ENCODE measurements at regions not wholly inside any gene's neighbourhood (a gene's known extent, or its start where the extent isn't known, plus 50 kb on each side); places are given as distances from the start of the nearest gene placed in this dataset.
A peak's percentile ranks its signal among the peaks of the same experiment; 100 is the strongest.

- no peak overlapping the region for H3K23ac ChIP-seq (ENCODE audit: insufficient read length, low read depth, low read length)
- no peak overlapping the region for H3K14ac ChIP-seq (ENCODE audit: insufficient read depth, low read length)
- H3K27me3 ChIP-seq (ENCODE audit: insufficient read depth, low read length), result no peaks in the 10 kb centered on the region
- H3K4me2 ChIP-seq (ENCODE audit: insufficient read depth, insufficient read length, low read length), result no peak overlapping the region
- Mint-ChIP-seq H3K4me1 (peaks cover 14 to 22% of the 10 kb centered on the region in 2 experiments), H3K36me3 (ENCODE audit: insufficient read depth in 1 of 3, low read depth in 3 of 3) (no peaks in the 10 kb centered on the region), H3K27me3 (ENCODE audit: low read depth) (no peaks in the 10 kb centered on the region), H3K27ac (peak overlapping the region in 1 of 3 experiments; percentile 40; a peak in 2 of 7 replicates), H3K9me3 (no peaks in the 10 kb centered on the region), H3K4me3 (no peak overlapping the region)
- no peak for DNase-seq
- no peak overlapping the region for H2AK5ac ChIP-seq (ENCODE audit: insufficient read length, low read length)
- H3K9ac ChIP-seq (ENCODE audit: extremely low read depth, insufficient read length, low read length), result no peak overlapping the region
- no peaks in the 10 kb centered on the region for H3K9me3 ChIP-seq (ENCODE audit: control insufficient read depth, low read depth, low read length)
- no CpG with 5 or more reads among the region's 4 CpGs for WGBS (ENCODE audit: extremely low coverage, insufficient read length, low lambda C conversion rate)
- no peaks in the 10 kb centered on the region for H3K23me2 ChIP-seq (ENCODE audit: insufficient read length, low read depth, low read length, poor library complexity, severe bottlenecking)
- no peak overlapping the region for H3K27ac ChIP-seq (ENCODE audit: insufficient read length, low read depth, low read length)
- H3K56ac ChIP-seq (ENCODE audit: insufficient read length, low read depth, low read length), result no peak overlapping the region
- no peak overlapping the region for H3T11ph ChIP-seq (ENCODE audit: low read length)
- H3K4me1 ChIP-seq (ENCODE audit: insufficient read depth, low read length), result 0 out of 2 replicates have a peak, but pooled peaks cover 3% of the 10 kb centered on the region
- H2BK5ac ChIP-seq (ENCODE audit: insufficient read length, low read length), result no peak overlapping the region
- H3K4ac ChIP-seq (ENCODE audit: low read depth, low read length), result no peak overlapping the region
- TF ChIP-seq, protein P1, sequence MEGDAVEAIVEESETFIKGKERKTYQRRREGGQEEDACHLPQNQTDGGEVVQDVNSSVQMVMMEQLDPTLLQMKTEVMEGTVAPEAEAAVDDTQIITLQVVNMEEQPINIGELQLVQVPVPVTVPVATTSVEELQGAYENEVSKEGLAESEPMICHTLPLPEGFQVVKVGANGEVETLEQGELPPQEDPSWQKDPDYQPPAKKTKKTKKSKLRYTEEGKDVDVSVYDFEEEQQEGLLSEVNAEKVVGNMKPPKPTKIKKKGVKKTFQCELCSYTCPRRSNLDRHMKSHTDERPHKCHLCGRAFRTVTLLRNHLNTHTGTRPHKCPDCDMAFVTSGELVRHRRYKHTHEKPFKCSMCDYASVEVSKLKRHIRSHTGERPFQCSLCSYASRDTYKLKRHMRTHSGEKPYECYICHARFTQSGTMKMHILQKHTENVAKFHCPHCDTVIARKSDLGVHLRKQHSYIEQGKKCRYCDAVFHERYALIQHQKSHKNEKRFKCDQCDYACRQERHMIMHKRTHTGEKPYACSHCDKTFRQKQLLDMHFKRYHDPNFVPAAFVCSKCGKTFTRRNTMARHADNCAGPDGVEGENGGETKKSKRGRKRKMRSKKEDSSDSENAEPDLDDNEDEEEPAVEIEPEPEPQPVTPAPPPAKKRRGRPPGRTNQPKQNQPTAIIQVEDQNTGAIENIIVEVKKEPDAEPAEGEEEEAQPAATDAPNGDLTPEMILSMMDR (conservative IDR thresholded peaks at IDR 0.05), result no peak
- no peak overlapping the region for H3K18ac ChIP-seq (ENCODE audit: insufficient read length, low read depth, low read length)
- H4K91ac ChIP-seq (ENCODE audit: insufficient read length, low read depth, low read length), result no peak overlapping the region
- H2BK12ac ChIP-seq (ENCODE audit: insufficient read length, low read depth, low read length), result no peak overlapping the region
- H4K20me1 ChIP-seq (ENCODE audit: control insufficient read depth, insufficient read depth, insufficient read length), result no peaks in the 10 kb centered on the region
- no peak overlapping the region for H4K8ac ChIP-seq (replicated peaks; ENCODE audit: insufficient read length, low read depth, low read length)
- H2AFZ ChIP-seq (ENCODE audit: low read length), result no peak overlapping the region
- no peaks in the 10 kb centered on the region for H3K79me2 ChIP-seq (ENCODE audit: insufficient read depth, low read length)
- no peaks in the 10 kb centered on the region for H3K79me1 ChIP-seq (ENCODE audit: insufficient read depth, low read depth, low read length, poor library complexity, severe bottlenecking)
- H2BK120ac ChIP-seq (ENCODE audit: low read depth, low read length, poor library complexity, severe bottlenecking), result no peak overlapping the region
- no peak overlapping the region for H4K5ac ChIP-seq (ENCODE audit: insufficient read length, low read depth, low read length)
- no peak overlapping the region for H2BK15ac ChIP-seq (ENCODE audit: low read depth, low read length)
- no peak overlapping the region for H2BK20ac ChIP-seq (ENCODE audit: low read depth, low read length, poor library complexity, severe bottlenecking)
Measured at GRCh38 chr10:51005551-51005950, 68.7 kb upstream of the PRKG1 start.

Data from H9 (cell line).